SH-SY5Y (cell line): ENCODE measurements at regions not wholly inside any gene's neighbourhood (a gene's known extent, or its start where the extent isn't known, plus 50 kb on each side); places are given as distances from the start of the nearest gene placed in this dataset.

Source experiments
- GATA2 ChIP-seq: IDR thresholded peaks from 2 replicates; pipeline ENCODE4 v1.6.1; 2011; ENCODE audit warnings: mild to moderate bottlenecking, low read depth, low read length
- GATA3 ChIP-seq: IDR thresholded peaks from 2 replicates; pipeline ENCODE4 v1.6.1; 2011; ENCODE audit warnings: low read depth, mild to moderate bottlenecking, low read length, moderate library complexity

DNA sequence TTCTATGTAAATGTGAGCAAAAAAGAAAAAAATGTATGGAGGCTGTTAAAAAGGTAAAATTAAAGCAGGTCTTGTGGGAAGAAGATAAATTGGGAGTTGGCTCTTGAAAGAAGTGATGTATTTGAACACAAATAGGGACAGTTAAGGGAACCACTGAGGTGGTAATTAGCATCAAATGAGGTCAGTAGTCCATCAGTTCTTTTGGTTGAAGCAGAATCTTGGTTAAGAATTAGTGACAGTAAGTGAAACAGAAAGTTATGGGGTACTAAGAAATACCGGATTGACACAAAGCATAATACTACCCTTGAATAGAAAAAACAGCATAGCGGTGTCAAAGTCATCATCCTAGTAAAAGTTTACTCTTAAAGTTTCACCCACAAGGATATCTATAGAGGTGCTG, 352.6 kb upstream of the VRK2 start:
- TF ChIP-seq GATA3 (no peak), GATA2 (no peak)

- no peak for TF ChIP-seq GATA3
- no peak for TF ChIP-seq GATA2
These were observed 350.6 kb upstream of the VRK2 start for GRCh38 chr2:57696016-57696415.

- no peak for TF ChIP-seq GATA2
- no peak for TF ChIP-seq GATA3
These were observed 348.2 kb upstream of the VRK2 start for GRCh38 chr2:57698392-57698791.

- TF ChIP-seq GATA2 (no peak; the same call in 1 of the 2 replicates), GATA3 (no peak)
These were observed 347.6 kb upstream of the VRK2 start for GRCh38 chr2:57698935-57699449.

DNA sequence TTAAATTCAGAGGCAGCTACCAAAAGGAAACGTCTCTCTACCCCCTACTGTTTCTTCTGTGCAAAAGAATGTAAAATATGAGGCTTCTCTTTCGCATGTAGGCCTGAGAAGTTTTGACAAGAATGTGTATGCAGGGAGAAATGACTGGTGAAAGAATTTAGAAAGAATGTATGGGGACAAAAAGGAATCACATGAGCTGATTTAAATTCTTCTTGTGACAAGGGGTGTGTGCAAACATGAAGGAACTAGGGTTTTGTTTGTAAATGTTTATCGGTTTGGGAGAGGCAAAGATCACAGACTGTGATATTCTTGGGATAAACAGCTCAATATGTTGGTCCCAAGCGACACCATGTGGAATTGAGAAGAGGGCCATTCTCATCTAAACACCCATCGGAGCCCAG, 345.2 kb upstream of the VRK2 start:
- no peak for TF ChIP-seq GATA2

GRCh38 chr2:57703407-57703806, 343.2 kb upstream of the VRK2 start:
- TF ChIP-seq GATA3 (no peak), GATA2 (no peak)

DNA sequence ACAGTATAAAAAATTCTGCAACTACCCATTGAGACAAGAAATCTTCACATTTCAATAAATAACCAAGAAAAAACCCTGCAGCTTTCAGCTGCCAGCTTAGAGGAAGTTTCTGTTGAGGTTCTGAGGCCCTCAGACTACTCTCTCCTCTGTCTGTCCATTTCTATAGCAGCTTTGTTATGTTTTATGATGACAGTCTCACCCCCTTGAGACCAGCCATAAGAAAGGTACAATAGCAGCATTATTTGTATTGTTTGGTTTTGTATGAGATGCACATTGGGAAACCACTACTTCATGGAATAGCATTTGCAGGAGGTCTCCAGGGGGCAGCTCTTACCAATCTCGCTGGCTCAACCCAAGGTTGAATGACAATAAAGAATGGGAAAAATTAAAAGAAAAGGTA, 334.6 kb upstream of the VRK2 start:
- no peak for TF ChIP-seq GATA3
- TF ChIP-seq GATA2: no peak

DNA sequence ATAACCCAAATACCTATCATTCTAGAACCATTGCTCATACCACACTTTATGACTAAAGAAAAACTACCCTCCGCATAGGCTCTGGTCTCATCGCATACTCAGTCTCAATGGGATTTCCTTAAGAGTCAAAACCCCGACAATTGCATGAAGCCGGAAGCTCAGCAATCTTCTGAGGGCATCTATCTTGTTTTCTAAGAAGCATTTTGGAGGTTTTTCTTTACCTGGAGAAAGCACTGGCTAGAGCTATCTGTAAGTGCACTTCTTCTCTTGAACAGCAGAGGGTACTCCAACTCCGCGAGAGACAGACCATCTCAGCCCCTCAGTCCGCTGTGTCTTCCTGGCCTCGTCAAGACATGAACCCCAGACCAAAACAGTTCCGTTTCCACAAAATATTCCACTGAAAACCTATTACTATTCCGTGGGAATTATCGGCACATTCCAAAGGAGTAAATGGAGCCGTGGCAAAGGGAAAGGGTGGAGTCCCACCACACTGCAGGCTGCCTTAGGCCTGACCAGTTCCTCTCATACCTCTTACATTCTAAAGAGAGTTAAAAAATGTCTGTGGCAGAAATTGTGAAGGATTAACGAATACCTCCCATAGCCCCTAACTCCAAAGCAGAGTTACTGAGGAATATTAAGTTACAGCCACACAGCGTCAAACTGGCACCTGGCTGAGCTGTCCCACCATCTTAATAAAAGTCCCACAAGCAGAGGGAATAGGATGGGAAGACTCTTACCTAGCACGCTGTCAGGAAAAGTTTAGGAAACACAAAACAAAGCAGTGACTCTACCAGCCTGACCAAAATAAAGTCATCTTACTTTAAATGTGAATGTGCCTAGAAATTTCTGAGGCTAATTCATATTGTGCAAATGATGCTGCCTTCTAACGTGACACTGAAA, 325.6 kb upstream of the VRK2 start:
- TF ChIP-seq GATA3: no peak
- TF ChIP-seq GATA2: no peak

DNA sequence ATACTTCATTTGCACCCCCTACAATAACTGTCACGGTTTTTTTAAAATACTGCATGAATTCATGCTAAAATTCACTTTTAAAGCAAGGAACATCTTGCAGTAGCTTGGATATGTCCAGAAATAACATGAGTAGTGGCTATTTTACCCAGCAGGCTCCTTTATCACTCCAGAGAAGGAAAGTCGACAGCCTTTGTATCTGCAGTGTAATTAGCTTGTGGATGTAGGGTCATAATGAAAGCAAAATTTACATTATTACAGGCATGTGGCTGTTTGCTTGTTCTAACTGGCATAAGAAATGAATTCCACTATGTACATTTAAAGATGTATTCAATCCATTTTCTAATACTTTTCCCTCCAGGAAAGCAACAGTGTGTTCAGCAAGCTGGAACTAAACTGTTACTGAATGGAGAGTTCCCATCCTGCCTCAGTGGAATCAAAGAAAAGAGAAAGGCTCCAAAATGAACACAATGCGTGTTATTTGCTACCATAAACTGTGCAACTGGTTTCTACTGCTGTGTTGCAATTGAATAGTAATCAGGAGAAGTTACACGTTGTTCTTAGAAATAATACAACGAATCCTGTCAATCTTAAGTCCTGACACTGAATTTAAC, 321.2 kb upstream of the VRK2 start:
- TF ChIP-seq GATA3: no peak
- TF ChIP-seq GATA2: no peak

- no peak for TF ChIP-seq GATA3
These were observed 320.3 kb upstream of the VRK2 start for GRCh38 chr2:57726294-57726693.

DNA sequence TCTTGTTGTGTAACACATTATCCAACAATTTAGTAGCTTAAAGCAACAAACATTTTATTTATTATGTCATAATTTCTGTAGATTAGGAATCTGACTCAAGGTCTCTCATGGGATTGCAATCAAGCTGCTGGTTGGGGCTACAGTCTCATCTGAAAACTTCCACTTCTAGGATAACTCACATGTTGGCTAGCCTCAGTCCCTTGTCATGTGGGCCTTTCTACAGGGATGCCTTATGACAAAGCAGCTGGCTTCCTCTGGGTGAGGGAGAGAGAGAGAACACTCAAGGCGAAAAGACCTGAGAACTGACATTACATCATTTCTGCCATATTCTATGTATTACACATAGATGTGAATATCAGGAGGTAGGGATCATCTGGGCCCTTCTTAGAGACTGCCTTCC, 317.9 kb upstream of the VRK2 start:
- no peak for TF ChIP-seq GATA2
- no peak for TF ChIP-seq GATA3

GRCh38 chr2:57733956-57734355, 312.6 kb upstream of the VRK2 start:
- TF ChIP-seq GATA3: no peak
- TF ChIP-seq GATA2: no peak

DNA sequence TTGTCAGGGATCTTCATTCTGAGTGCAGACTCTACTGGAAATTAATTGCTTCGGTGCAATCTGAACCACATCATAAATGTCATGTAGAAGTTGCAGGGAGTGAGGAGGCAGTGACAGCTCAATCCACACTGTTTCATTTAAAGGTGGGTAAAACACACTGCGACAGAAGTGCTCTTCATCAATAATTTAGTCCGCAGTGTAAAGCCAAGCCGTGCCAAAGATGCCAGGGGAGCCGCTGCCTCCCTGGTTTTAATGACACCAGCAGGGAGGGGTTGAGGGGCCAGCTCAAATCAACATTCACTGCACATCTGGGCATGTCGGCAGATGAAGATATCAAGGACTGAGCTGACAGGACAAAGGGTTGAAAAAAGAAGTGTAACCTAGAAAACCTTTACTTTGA, 305.7 kb upstream of the VRK2 start:
- no peak for TF ChIP-seq GATA3
- no peak for TF ChIP-seq GATA2

- TF ChIP-seq GATA3 (no peak), GATA2 (no peak)
These were observed 293.0 kb upstream of the VRK2 start for GRCh38 chr2:57753636-57754035.

DNA sequence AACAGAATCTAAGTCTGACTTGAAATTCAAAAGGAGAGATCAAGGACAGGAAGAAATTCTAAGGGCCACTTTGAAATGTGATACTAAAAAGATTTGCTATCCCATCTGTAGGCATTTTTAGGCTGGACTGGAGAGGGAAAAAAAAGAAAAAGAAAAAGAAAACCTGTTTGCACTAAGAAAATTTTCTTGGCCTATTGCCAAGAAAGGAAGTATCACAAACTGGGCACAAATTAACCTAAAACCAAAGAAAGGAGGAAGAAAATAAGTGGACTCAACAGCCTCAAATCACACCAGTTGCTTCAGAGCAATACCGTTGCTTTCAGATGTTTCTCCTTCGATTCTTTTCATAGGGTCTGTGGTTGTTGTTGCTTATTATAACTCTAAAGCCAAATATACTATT, 287.9 kb upstream of the VRK2 start:
- TF ChIP-seq GATA3 (no peak), GATA2 (no peak)
